DMS114 treated with DMSO at 0.1 percent for 48 hours (cell line): ENCODE measurements at regions not wholly inside any gene's neighbourhood (a gene's known extent, or its start where the extent isn't known, plus 50 kb on each side); places are given as distances from the start of the nearest gene placed in this dataset.

ENCODE experiments used
- DNase-seq: peaks from one replicate; lab custom pipeline; 2025; ENCODE audit not compliant: unreplicated experiment; lab: John Stamatoyannopoulos, UW

DNA sequence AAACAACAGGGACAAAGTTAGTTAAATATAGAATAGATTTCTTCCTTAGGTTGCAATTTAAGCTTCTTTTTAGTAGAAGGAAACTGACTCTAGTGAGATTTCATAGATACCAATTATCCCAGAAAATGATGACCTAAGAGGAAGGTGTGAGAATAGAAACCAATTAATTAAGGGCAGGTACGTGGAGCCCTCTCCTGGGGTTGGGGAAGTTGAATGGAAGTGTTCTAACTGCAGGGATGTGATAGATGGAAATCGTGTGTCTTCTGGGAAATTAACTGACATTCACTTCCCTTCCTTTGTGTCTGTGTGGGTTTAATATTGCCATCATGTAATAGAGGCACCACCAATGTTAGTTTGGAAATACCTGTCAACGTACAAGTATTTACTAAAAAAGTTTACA, 204.1 kb upstream of the ANK2 start:
- DNase-seq: no peak

DNA sequence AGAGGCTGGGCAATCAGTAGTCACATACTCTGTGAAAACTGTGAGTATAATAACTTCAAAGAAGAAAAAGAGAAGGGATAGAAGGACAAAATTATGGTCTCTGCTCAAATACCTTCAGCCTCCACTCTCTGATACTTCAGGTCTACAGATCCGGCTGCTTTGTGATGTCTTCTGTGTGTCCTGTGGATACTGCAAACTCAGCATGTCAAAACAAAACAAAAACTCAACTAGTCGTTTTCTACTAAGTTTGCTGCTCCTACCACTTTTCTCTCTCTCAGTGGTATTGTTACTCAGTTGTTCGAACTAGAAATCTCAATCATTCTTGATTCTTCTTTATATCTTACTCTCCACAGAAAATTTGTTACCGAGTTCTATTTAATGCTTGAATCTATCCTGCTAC, 202.4 kb upstream of the ANK2 start:
- DNase-seq: no peak

DNA sequence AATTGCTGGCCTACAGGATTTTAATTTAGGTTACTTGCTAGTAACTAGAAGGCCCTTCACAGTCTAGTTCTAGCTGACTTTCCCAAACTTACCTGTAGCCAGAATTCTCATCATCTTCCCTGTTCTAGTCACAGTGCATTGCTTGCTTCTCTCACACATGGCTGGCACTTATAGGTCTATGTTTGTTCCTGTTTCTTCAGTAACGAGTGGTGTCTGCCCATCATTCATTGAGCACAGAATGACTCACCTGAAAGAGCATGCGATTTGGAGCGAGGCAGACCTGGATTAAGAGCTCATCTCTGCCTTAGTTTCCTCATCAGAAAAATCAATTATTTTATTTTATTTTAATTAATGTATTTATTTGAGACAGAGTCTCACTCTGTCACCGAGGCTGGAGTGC, 201.7 kb upstream of the ANK2 start:
- no peak for DNase-seq

DNA sequence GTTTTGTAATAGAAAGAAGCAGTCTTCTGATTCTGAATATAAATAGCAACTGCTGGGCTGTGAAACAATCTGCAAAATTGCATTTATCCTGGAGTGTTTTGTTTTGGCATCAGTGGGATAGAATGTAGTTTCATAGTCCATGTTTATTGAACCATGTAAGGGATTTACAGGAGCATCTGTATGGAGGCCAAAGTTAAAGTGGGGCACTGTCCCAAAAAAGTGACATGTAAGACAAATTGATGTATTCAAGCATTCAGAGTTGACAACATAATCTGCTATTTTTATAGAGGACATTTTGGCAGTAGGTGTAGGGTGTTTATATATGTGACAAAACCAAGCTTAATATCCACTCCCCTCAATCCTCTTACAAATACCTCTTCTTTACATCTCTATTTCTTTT, 200.5 kb upstream of the ANK2 start:
- no peak for DNase-seq

DNA sequence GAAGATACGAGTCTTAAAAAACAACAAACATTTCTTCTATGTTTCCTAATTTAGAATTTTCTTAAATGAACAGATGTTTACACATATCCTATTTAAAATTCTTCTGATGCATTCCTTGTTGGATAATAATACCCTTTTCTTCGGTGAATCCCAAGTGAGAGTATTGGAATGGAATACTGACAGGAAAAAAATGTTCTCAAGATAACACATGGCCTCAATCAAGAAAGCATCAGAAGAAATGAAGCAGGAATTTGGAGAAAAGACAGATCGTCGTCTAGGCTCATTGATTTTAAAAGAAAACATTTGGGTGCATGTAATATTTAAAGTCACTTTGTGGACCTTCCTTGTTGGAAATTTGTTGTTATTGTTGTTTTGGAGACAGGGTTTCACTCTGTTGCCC, 196.9 kb upstream of the ANK2 start:
- no peak for DNase-seq

DNA sequence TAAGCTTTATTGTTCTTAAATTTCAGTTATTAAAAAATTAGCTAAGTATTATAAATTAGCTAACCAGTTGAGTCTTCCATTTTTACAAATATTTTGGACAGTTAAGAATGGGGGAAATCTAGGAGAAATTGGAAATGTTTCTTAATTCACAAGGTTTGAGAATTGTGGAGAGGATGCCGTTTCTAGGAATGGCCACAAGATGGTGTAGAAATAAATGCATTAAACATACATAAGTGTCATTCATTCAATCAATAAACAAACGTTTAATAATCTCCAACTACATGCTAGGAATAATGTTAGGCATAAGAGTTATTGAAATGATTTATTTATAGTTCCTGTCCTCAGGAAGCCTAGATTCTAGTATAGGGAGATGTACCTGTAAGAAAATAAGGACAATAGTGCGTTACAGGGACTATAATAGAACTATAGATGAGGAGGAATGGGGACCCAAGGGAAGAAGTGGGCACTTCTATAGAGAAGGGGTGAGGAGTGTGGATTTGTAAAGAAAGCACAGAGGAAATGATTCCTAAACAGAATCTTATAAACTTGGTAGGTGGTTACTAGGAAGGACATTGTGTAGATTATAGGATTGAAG, 195.7 kb upstream of the ANK2 start:
- no peak for DNase-seq

DNA sequence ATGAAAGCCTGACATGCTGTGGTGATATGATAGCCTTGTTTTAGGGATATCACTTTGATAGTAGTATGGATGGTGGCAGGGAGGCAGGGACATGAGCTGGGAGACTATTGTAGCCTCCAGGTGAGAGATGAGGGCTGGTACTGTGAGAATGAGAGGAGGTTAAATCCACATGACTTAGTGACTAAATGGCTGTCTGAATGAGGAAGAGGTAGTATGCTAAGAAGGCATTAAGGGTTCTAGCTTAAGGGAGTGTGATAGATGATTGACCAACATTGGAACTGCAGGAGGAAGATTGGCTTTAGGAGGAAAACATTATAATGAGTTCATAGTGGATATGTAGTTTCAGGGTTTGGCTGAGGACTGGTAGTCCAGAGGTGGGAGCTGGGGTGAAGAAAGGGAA, 195.0 kb upstream of the ANK2 start:
- DNase-seq: no peak

DNA sequence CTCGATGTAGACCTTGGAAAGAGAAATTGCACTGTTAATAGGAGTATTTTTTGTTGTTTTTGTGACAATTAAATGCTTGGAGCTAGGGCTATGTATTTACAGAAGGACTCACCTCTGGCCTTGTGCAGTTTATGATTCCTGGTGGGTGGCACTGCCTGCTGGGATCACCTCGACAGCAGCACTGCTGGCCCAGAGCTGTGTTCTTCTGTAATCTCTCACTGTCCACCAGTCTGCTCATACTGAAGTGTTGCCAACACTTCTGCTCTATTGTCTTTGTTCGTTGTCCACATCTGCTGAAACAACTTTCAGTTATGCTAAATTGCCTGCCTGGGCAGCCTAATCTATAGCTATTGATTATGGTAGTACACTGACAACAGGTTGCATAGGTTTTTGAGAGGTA, 194.4 kb upstream of the ANK2 start:
- no peak for DNase-seq

DNA sequence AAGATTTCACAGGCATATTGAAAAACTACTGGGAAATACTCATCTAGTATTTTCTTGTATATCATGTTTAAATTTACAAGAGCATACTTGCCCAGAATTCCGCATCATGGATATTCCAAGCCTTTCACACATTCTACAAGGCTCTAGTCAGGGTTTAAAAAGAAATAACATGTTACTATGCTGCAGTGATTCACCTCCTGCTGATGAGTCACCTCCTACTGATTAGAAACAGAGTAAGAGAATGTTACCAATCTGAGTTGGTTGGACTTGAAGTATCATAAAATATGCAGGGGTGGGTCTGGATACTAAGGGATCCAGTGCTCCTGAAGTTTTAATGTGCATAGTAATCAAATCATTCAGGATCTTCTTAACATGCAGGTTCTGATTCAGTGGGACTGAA, 192.0 kb upstream of the ANK2 start:
- no peak for DNase-seq

DNA sequence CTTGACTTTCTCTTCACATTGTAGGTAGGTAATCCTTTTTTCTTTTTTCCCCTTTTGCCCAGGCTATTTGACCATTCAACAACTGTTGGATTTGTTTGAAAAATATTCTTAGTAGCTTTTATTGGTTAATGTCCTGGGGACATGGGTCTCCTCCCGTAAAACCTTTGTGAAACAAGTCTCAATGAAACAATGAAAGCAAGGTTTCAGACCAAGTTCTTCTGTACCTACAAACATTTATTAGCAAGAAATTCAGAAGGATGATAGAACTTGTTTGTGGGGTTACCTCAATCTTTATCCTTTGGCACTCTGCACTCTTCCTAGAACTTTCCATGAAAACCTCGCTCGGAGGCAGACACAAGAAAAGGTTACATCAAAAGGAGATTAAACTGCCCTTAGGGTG, 190.7 kb upstream of the ANK2 start:
- DNase-seq: no peak

DNA sequence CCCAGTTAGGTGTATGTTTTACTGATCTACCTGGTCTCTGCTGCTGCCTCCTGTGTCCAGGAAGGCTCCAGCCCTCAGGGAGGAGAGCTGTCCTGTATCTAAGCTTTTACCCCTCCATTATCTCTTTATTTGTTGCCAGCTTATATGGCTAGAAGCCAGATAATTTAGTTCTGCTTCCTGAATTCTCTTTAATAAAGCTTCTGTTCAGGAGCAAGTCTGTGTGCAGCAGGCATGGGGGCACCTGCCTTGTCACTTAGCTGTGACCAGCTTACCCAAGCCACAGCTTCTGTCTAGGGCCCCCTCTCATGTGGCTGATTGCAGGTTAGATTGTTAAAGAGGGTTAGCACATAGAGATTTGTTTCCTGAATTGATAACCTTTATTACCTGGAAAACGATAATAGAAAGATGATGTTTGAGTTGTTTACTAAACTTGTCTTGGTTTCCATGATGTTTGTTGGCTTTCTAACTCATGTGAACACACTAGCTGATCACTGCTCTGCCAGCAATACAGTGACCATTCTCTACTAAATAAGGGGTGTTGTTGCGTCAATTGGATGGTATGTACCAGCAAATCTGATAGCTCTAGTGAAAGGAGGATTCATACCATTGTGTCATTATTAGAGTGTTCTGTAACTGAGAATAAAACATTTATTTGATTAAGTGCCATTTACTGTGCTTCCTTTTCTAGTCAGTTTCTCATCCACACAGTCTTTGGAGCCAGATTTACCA, 189.8 kb upstream of the ANK2 start:
- DNase-seq: no peak

DNA sequence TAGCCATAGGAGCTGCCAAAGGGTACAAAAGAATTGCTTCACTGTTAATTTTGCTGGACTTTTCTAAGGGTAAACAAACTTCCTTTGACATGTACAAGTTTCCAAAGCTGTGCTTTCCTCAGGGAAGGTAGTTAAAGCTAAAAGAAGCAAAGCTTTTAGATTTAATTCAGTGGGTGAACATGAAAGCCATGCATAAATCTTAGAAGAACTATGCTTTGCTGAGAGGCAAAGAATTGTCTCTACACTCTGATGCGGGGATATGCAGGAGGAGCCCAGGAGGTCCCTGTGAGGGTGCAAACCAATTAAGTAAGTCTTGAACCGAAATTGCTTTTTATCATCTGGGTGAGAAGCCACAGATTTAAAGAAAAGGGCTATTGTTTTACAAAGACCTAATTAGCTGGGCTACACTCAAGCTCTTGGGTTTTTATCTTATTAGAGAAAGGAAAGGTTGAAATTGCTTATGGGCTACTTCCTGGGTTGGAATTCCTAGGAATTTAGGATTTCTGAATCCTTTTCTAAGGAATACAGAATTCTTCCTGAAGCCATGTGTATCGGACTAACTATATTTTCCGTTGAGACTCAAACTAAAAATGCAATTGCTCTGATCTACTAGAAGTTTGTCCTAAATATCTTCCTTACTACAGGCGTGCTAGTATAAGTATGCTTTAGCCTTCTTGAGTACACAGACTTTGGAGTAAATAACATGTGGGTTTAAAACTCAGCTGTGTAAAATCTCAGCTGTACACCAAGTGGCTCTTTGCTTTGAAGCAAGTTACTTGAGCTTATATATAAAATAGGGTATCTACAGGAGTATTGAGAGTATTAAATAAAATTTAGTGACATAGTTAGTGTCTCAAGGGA, 188.4 kb upstream of the ANK2 start:
- no peak for DNase-seq

DNA sequence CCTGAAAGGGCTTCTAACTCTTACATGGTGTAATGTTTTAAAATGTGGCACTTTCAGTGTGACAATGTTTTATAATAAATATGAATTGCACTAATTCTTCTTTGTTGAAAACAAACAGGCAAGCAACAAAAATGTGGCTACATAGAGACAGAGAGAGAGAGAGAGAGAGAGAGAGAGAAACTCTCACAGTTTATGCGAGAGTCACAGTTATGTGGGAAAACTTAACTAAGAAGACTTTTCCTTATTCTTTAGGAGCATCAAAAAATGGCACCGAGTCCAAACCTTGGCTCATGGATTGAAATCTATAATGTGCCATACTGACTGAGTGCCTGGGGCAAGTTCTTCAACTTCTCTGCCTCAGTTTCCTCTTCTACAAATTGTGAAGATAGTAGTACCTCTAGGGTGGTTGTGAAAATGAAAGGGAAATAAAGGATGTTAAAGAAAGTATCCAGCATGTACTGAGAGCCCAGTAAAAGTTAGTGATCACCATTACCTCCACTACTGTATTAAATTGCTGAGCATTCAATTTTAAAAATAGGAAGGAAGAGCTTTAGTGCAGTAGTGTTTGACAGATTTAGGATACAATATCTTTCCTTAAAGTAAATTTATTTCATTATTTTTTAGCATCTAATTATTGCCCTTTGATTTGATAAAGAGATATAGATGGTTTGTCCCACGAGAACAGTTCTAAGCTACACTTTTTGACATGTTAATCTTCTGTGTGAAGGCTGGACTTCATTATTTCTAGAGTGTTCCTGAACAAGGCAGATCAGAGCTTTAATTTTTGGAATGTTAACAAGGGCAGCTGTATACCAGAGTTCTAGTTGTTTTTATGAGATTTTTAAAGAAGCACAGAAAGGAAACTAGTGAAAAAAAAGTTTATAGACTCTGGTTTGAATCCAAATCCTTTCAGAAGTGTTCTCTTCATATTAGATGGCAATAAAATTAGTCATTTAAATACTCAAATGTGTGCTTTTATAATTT, 187.5 kb upstream of the ANK2 start:
- DNase-seq: no peak

DNA sequence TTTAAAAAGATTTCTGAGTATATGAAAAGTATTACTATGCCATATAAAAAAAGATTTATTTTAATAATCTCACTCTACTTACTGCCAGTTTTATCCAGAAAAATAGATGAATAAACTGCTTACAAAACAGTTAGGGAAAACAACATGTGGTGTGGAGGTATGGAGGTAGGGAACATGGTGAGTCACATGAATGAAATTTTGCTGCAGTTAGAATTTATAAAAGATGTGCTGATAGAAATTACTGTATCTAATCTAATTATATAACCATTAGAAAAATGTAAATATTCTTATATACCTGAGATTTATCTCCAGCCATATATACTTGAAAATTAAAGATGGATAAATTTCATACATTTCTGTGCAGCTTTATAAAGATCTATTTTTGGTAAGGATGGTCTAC, 184.0 kb upstream of the ANK2 start:
- no peak for DNase-seq

DNA sequence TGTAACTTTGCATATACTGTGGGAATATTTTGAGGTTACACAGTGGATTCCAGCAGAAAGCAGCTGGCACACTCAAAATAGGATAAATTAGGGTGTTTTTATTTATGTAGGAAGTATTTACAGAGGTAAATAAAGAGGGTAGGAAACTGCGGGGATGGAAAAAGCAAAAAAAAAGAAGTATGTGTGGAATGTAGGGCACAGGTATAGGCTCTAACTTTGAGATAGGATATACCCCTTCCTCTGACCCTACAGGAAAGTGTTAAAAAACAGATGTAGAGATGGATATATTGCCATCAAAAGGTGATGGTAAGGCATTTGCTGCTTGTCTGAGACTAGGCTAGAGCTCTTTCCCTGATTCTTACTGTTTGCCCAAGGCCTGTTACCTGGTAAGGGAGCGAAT, 173.1 kb upstream of the ANK2 start:
- DNase-seq: no peak

DNA sequence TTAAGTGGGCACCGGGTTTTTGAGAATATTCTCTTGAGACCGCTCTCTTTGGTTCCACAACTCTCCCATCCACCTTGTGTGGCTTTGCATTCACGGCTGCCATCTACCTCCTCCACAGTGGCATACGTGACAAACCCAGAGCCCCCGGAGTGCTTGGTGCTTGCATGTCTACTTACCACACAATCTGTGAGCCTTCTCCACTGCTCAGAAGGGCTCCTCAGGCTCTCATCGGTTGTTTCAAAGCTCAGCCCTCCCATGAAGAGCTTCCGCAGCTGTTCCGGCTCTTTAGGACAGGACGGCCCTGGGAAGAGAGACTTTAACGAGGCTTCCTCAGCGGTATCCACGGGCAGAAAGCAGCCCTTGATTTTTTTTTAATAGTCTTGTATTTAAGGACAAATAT, 167.6 kb upstream of the ANK2 start:
- DNase-seq: no peak

DNA sequence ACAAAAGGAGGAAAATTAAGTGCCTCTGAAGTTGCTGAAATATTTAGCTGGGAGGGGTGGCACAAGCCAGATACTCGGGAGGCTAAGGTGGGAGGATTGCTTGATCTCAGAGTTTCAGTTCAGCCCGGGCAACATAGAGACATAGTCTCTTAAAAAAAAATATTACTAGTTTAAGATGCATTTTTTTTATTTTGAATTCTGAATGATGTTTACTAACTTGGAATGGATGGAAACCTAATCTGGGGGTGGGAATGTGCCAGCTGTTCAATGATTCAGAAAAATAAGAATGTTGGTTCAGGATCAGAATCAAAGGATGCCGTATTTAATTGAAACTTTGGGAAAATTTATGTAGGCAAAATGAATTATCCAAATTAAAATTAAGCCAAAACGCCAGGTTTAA, 167.2 kb upstream of the ANK2 start:
- DNase-seq: no peak

DNA sequence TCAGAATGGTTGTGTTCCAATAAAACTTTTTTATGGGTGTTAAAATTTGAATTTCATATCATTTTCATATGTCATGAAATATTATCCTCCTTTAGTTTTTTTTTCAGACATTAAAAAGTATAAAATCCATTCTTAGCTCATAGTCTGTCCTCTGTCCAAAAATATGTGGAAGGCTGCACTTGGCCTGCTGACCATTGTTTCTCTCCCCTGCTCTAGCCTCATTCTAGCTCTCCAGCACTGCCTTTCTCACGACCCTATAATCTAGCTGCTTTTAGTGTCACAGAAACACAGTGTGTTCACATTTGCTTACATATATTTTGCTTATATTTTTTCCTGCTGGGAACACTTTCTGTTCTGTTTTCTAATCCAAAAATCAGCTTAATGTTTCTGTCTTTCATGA, 165.0 kb upstream of the ANK2 start:
- DNase-seq: no peak

DNA sequence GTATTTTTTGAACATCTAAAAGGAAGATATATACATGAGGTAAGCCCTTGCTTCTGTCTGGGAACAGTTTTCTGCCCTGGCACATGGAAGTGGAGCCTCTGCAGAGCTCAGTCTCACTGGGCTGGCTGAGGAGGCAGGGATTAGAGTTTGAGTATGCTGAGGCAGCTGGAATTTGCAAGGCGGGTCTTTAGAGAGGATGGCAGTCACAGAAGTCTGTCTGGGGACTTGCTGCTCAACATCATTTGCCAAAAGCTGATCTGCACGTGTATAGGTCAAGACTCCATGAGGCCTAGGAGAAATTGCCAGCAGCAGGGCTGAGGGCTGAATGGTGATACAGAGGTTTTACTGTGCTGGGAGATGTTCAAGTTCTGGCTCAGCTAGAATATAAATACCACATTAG, 163.6 kb upstream of the ANK2 start:
- no peak for DNase-seq

DNA sequence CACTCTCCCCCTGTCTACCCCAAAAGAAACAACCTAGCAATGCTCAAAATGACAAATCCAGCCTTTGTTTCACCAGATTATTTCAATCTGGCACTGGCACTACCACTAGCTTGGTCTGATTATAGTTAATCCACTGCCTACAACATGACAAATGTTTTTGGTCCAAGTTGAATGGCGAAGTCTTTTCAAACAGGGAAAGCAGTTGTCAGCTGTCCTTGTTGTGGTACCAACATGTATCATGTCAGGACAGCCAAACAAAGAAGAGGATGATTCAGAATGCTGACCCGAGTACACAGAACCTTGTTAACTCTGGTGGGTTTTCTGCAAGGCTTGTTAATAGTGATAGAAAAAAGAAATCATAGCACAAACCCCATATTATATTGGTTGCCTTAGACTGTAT, 160.8 kb upstream of the ANK2 start:
- DNase-seq: no peak

DNA sequence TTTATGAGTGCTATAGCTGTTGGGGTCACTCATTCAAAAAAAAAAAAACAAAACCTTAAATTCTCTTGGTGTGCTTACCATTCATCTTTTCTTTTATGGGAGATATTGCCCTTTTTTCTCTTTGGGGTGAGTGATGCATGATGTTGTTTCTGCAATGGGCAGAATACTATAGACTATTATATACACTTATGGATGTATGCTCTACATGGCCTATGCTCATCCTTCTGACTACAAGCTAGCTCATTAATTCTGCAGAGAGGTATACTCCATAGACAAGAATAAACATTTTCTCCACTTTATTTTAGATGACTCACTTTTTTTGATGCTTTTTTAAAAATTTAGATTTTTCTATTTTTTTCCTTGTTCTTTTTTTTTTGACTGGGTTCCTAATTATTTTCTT, 160.3 kb upstream of the ANK2 start:
- DNase-seq: no peak
